ENCODE measurements at regions not wholly inside any gene's neighbourhood (a gene's known extent, or its start where the extent isn't known, plus 50 kb on each side); places are given as distances from the start of the nearest gene placed in this dataset.
A peak's percentile ranks its signal among the peaks of the same experiment; 100 is the strongest.

GRCh38 chr7:51785171-51785570 is 468.6 kb upstream of the COBL start:
- Histone ChIP-seq H3K9ac (ENCODE audit: low read depth, low read length) (no peak overlapping the region), H3K4me1 (ENCODE audit: control insufficient read depth, insufficient read depth, low read length) (no peaks in the 10 kb centered on the region), H3K27ac (ENCODE audit: low read depth, low read length) (no peak overlapping the region)

GRCh38 chr7:51783241-51783640 is 466.6 kb upstream of the COBL start:
- no peak overlapping the region for H3K9ac ChIP-seq (ENCODE audit: low read depth, low read length)
- no peaks in the 10 kb centered on the region for H3K4me1 ChIP-seq (ENCODE audit: control insufficient read depth, insufficient read depth, low read length)
- no peak overlapping the region for H3K4me3 ChIP-seq (ENCODE audit: low read depth, low read length)
- H3K36me3 ChIP-seq (ENCODE audit: control insufficient read depth, insufficient read depth, low read length), result no peaks in the 10 kb centered on the region
- no peaks in the 10 kb centered on the region for H3K27me3 ChIP-seq (ENCODE audit: control insufficient read depth, insufficient read depth, low read length)
- H3K27ac ChIP-seq (ENCODE audit: low read depth, low read length), result no peak overlapping the region
- H3K9me3 ChIP-seq (ENCODE audit: control insufficient read depth, insufficient read depth, low read length), result no peaks in the 10 kb centered on the region

More at GRCh38 chr7:51785171-51785570, 468.6 kb upstream of the COBL start:
- Histone ChIP-seq H3K27me3 (ENCODE audit: control insufficient read depth, insufficient read depth, low read length) (no peaks in the 10 kb centered on the region), H3K9me3 (ENCODE audit: control insufficient read depth, insufficient read depth, low read length) (no peaks in the 10 kb centered on the region), H3K36me3 (ENCODE audit: control insufficient read depth, insufficient read depth, low read length) (no peaks in the 10 kb centered on the region), H3K4me3 (ENCODE audit: low read depth, low read length) (no peak overlapping the region)

- H3K4me1 ChIP-seq (ENCODE audit: control insufficient read depth, insufficient read depth, low read length), result peaks cover 15% of the 10 kb centered on the region
- H3K27ac ChIP-seq (ENCODE audit: low read depth, low read length), result no peak overlapping the region
- H3K36me3 ChIP-seq (ENCODE audit: control insufficient read depth, insufficient read depth, low read length), result no peaks in the 10 kb centered on the region
- no peaks in the 10 kb centered on the region for H3K27me3 ChIP-seq (ENCODE audit: control insufficient read depth, insufficient read depth, low read length)
- H3K4me3 ChIP-seq (ENCODE audit: low read depth, low read length), result no peak overlapping the region
- no peaks in the 10 kb centered on the region for H3K9me3 ChIP-seq (ENCODE audit: control insufficient read depth, insufficient read depth, low read length)
- no peak overlapping the region for H3K9ac ChIP-seq (ENCODE audit: low read depth, low read length)
These were observed 461.5 kb upstream of the COBL start for GRCh38 chr7:51778121-51778520.

GRCh38 chr7:51774178-51774577 is 457.6 kb upstream of the COBL start:
- Histone ChIP-seq H3K9ac (ENCODE audit: low read depth, low read length) (no peak overlapping the region), H3K9me3 (ENCODE audit: control insufficient read depth, insufficient read depth, low read length) (no peaks in the 10 kb centered on the region), H3K4me1 (ENCODE audit: control insufficient read depth, insufficient read depth, low read length) (peaks cover 22% of the 10 kb centered on the region), H3K4me3 (ENCODE audit: low read depth, low read length) (no peak overlapping the region), H3K27ac (ENCODE audit: low read depth, low read length) (peak overlapping the region; percentile 52), H3K27me3 (ENCODE audit: control insufficient read depth, insufficient read depth, low read length) (no peaks in the 10 kb centered on the region), H3K36me3 (ENCODE audit: control insufficient read depth, insufficient read depth, low read length) (no peaks in the 10 kb centered on the region)

- Histone ChIP-seq H3K9ac (ENCODE audit: low read depth, low read length) (no peak overlapping the region), H3K27me3 (ENCODE audit: control insufficient read depth, insufficient read depth, low read length) (no peaks in the 10 kb centered on the region), H3K4me3 (ENCODE audit: low read depth, low read length) (no peak overlapping the region), H3K4me1 (ENCODE audit: control insufficient read depth, insufficient read depth, low read length) (peaks cover 22% of the 10 kb centered on the region), H3K27ac (ENCODE audit: low read depth, low read length) (no peak overlapping the region), H3K9me3 (ENCODE audit: control insufficient read depth, insufficient read depth, low read length) (no peaks in the 10 kb centered on the region), H3K36me3 (ENCODE audit: control insufficient read depth, insufficient read depth, low read length) (no peaks in the 10 kb centered on the region)
These were observed 455.6 kb upstream of the COBL start for GRCh38 chr7:51772190-51772589.

- Histone ChIP-seq H3K36me3 (ENCODE audit: control insufficient read depth, insufficient read depth, low read length) (no peaks in the 10 kb centered on the region), H3K9me3 (ENCODE audit: control insufficient read depth, insufficient read depth, low read length) (no peaks in the 10 kb centered on the region), H3K4me3 (ENCODE audit: low read depth, low read length) (no peak overlapping the region), H3K9ac (ENCODE audit: low read depth, low read length) (no peak overlapping the region), H3K27ac (ENCODE audit: low read depth, low read length) (no peak overlapping the region), H3K4me1 (ENCODE audit: control insufficient read depth, insufficient read depth, low read length) (no peaks in the 10 kb centered on the region), H3K27me3 (ENCODE audit: control insufficient read depth, insufficient read depth, low read length) (no peaks in the 10 kb centered on the region)
These were observed 448.4 kb upstream of the COBL start for GRCh38 chr7:51764976-51765375.

GRCh38 chr7:51759985-51760384 is 443.4 kb upstream of the COBL start:
- no peaks in the 10 kb centered on the region for H3K9me3 ChIP-seq (ENCODE audit: control insufficient read depth, insufficient read depth, low read length)
- H3K4me1 ChIP-seq (ENCODE audit: control insufficient read depth, insufficient read depth, low read length), result no peaks in the 10 kb centered on the region
- H3K27me3 ChIP-seq (ENCODE audit: control insufficient read depth, insufficient read depth, low read length), result no peaks in the 10 kb centered on the region
- no peaks in the 10 kb centered on the region for H3K36me3 ChIP-seq (ENCODE audit: control insufficient read depth, insufficient read depth, low read length)
- H3K4me3 ChIP-seq (ENCODE audit: low read depth, low read length), result no peak overlapping the region
- no peak overlapping the region for H3K9ac ChIP-seq (ENCODE audit: low read depth, low read length)
- no peak overlapping the region for H3K27ac ChIP-seq (ENCODE audit: low read depth, low read length)

- Histone ChIP-seq H3K4me3 (ENCODE audit: low read depth, low read length) (no peak overlapping the region), H3K9ac (ENCODE audit: low read depth, low read length) (no peak overlapping the region), H3K27ac (ENCODE audit: low read depth, low read length) (no peak overlapping the region), H3K27me3 (ENCODE audit: control insufficient read depth, insufficient read depth, low read length) (no peaks in the 10 kb centered on the region), H3K9me3 (ENCODE audit: control insufficient read depth, insufficient read depth, low read length) (no peaks in the 10 kb centered on the region), H3K36me3 (ENCODE audit: control insufficient read depth, insufficient read depth, low read length) (no peaks in the 10 kb centered on the region), H3K4me1 (ENCODE audit: control insufficient read depth, insufficient read depth, low read length) (no peaks in the 10 kb centered on the region)
These were observed 441.4 kb upstream of the COBL start for GRCh38 chr7:51757960-51758359.

- H3K36me3 ChIP-seq (ENCODE audit: control insufficient read depth, insufficient read depth, low read length), result no peaks in the 10 kb centered on the region
- no peak overlapping the region for H3K27ac ChIP-seq (ENCODE audit: low read depth, low read length)
- H3K9ac ChIP-seq (ENCODE audit: low read depth, low read length), result no peak overlapping the region
- H3K4me1 ChIP-seq (ENCODE audit: control insufficient read depth, insufficient read depth, low read length), result peaks cover 33% of the 10 kb centered on the region
- peaks cover 58% of the 10 kb centered on the region for H3K27me3 ChIP-seq (ENCODE audit: control insufficient read depth, insufficient read depth, low read length)
- peaks cover 12% of the 10 kb centered on the region for H3K9me3 ChIP-seq (ENCODE audit: control insufficient read depth, insufficient read depth, low read length)
- no peak overlapping the region for H3K4me3 ChIP-seq (ENCODE audit: low read depth, low read length)
These were observed 416.3 kb upstream of the COBL start for GRCh38 chr7:51732951-51733350.

GRCh38 chr7:51732116-51732515 is 415.5 kb upstream of the COBL start:
- H3K4me3 ChIP-seq (ENCODE audit: low read depth, low read length), result no peak overlapping the region
- H3K36me3 ChIP-seq (ENCODE audit: control insufficient read depth, insufficient read depth, low read length), result no peaks in the 10 kb centered on the region
- no peak overlapping the region for H3K27ac ChIP-seq (ENCODE audit: low read depth, low read length)
- H3K9ac ChIP-seq (ENCODE audit: low read depth, low read length), result no peak overlapping the region
- H3K9me3 ChIP-seq (ENCODE audit: control insufficient read depth, insufficient read depth, low read length), result peaks cover 12% of the 10 kb centered on the region
- peaks cover 33% of the 10 kb centered on the region for H3K4me1 ChIP-seq (ENCODE audit: control insufficient read depth, insufficient read depth, low read length)
- H3K27me3 ChIP-seq (ENCODE audit: control insufficient read depth, insufficient read depth, low read length), result peaks cover 64% of the 10 kb centered on the region

- Histone ChIP-seq H3K27ac (ENCODE audit: low read depth, low read length) (peak overlapping the region; percentile 66), H3K9me3 (ENCODE audit: control insufficient read depth, insufficient read depth, low read length) (peaks cover 12% of the 10 kb centered on the region), H3K4me3 (ENCODE audit: low read depth, low read length) (peak overlapping the region; percentile 43)
These were observed 414.5 kb upstream of the COBL start for GRCh38 chr7:51731075-51731474.

GRCh38 chr7:51727441-51727840 is 410.8 kb upstream of the COBL start:
- H3K4me3 ChIP-seq (ENCODE audit: low read depth, low read length), result no peak overlapping the region
- no peak overlapping the region for H3K9ac ChIP-seq (ENCODE audit: low read depth, low read length)
- no peaks in the 10 kb centered on the region for H3K36me3 ChIP-seq (ENCODE audit: control insufficient read depth, insufficient read depth, low read length)
- no peak overlapping the region for H3K27ac ChIP-seq (ENCODE audit: low read depth, low read length)
- no peaks in the 10 kb centered on the region for H3K9me3 ChIP-seq (ENCODE audit: control insufficient read depth, insufficient read depth, low read length)
- H3K27me3 ChIP-seq (ENCODE audit: control insufficient read depth, insufficient read depth, low read length), result peaks cover 59% of the 10 kb centered on the region
- H3K4me1 ChIP-seq (ENCODE audit: control insufficient read depth, insufficient read depth, low read length), result peaks cover 33% of the 10 kb centered on the region

More at GRCh38 chr7:51731075-51731474, 414.5 kb upstream of the COBL start:
- H3K36me3 ChIP-seq (ENCODE audit: control insufficient read depth, insufficient read depth, low read length), result no peaks in the 10 kb centered on the region
- H3K27me3 ChIP-seq (ENCODE audit: control insufficient read depth, insufficient read depth, low read length), result peaks cover 70% of the 10 kb centered on the region
- peaks cover 36% of the 10 kb centered on the region for H3K4me1 ChIP-seq (ENCODE audit: control insufficient read depth, insufficient read depth, low read length)
- no peak overlapping the region for H3K9ac ChIP-seq (ENCODE audit: low read depth, low read length)
